IMR-90 (cell line): ENCODE measurements at regions not wholly inside any gene's neighbourhood (a gene's known extent, or its start where the extent isn't known, plus 50 kb on each side); places are given as distances from the start of the nearest gene placed in this dataset.

Experiments
- CEBPB ChIP-seq: IDR thresholded peaks from 2 replicates; pipeline ENCODE4 v1.6.1; 2012; ENCODE audit warnings: low read depth, low read length, improper control_type of control experiment
- CHD1 ChIP-seq: IDR thresholded peaks from 2 replicates; pipeline ENCODE4 v1.6.1; 2012; ENCODE audit warnings: low read depth, low read length, improper control_type of control experiment
- FOS ChIP-seq: fragments of 150-350 bp; IDR thresholded peaks from 2 replicates; pipeline ENCODE4 v1.6.1; 2016; ENCODE audit warnings: low read depth, low read length
- MAFK ChIP-seq: IDR thresholded peaks from 2 replicates; pipeline ENCODE4 v1.6.1; 2012; ENCODE audit warnings: low read depth, low read length, improper control_type of control experiment
- MAZ ChIP-seq: IDR thresholded peaks from 2 replicates; pipeline ENCODE4 v1.6.1; 2012; ENCODE audit warnings: low read depth, mild to moderate bottlenecking, low read length, improper control_type of control experiment, moderate library complexity, borderline replicate concordance
- MXI1 ChIP-seq: IDR thresholded peaks from 2 replicates; pipeline ENCODE4 v1.6.1; 2012; ENCODE audit warnings: low read depth, mild to moderate bottlenecking, low read length, moderate library complexity, borderline replicate concordance
- POLR2A ChIP-seq: IDR thresholded peaks from 2 replicates; pipeline ENCODE4 v1.6.1; 2012; ENCODE audit warnings: mild to moderate bottlenecking, low read depth, low read length
- RAD21 ChIP-seq: IDR thresholded peaks from 2 replicates; pipeline ENCODE4 v1.6.1; 2012; ENCODE audit warnings: low read length, improper control_type of control experiment
- RCOR1 ChIP-seq: IDR thresholded peaks from 2 replicates; pipeline ENCODE4 v1.6.1; 2012; ENCODE audit warnings: mild to moderate bottlenecking, low read length, improper control_type of control experiment; ENCODE audit not compliant: insufficient replicate concordance
- RFX5 ChIP-seq: IDR thresholded peaks from 2 replicates; pipeline ENCODE4 v1.8.0; 2012; ENCODE audit warnings: low read depth, mild to moderate bottlenecking, low read length, moderate library complexity
- SMC3 ChIP-seq: fragments of 150-350 bp; IDR thresholded peaks from 2 replicates; pipeline ENCODE4 v1.6.1; 2016; ENCODE audit warnings: low read depth, mild to moderate bottlenecking, antibody characterized with exemption, low read length, moderate library complexity
- TF ChIP-seq, protein P1 (sequence below): conservative IDR thresholded peaks from 2 replicates; pipeline ENCODE4 v1.5.1; 2012; ENCODE audit warnings: mild to moderate bottlenecking, low read depth, low read length, improper control_type of control experiment
- TF ChIP-seq, protein P2 (sequence below): fragments of 150-350 bp; IDR thresholded peaks from 2 replicates; pipeline ENCODE4 v1.6.1; 2016; ENCODE audit warnings: low read depth, mild to moderate bottlenecking, low read length, moderate library complexity, borderline replicate concordance

DNA sequence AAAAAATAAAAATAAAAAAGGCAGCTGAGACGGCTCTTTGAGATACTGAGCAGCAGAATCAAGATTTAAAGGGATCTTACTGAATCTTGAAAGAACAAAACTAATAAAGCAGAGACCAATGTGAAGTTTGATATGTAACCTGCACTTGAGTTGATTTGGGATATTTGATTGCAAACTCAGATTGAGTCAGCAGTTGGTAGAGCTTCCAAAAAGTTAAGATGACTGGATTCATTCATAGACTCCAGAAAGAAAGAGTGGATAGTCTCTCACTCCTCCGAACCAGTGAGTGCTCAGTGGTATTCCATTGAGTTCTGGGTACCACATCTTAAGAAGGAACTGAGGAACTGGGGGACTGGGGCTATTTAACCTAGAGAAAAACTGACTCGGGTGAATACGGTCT is 52.7 kb upstream of the TESK1 start:
- TF ChIP-seq POLR2A (no peak), RAD21 (no peak), MXI1 (no peak), RFX5 (no peak), FOS (no peak), MAZ (no peak), RCOR1 (no peak), SMC3 (no peak), MAFK (no peak), CHD1 (no peak), CEBPB (no peak)
- TF ChIP-seq, protein P1, sequence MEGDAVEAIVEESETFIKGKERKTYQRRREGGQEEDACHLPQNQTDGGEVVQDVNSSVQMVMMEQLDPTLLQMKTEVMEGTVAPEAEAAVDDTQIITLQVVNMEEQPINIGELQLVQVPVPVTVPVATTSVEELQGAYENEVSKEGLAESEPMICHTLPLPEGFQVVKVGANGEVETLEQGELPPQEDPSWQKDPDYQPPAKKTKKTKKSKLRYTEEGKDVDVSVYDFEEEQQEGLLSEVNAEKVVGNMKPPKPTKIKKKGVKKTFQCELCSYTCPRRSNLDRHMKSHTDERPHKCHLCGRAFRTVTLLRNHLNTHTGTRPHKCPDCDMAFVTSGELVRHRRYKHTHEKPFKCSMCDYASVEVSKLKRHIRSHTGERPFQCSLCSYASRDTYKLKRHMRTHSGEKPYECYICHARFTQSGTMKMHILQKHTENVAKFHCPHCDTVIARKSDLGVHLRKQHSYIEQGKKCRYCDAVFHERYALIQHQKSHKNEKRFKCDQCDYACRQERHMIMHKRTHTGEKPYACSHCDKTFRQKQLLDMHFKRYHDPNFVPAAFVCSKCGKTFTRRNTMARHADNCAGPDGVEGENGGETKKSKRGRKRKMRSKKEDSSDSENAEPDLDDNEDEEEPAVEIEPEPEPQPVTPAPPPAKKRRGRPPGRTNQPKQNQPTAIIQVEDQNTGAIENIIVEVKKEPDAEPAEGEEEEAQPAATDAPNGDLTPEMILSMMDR, result no peak
- TF ChIP-seq, protein P2, sequence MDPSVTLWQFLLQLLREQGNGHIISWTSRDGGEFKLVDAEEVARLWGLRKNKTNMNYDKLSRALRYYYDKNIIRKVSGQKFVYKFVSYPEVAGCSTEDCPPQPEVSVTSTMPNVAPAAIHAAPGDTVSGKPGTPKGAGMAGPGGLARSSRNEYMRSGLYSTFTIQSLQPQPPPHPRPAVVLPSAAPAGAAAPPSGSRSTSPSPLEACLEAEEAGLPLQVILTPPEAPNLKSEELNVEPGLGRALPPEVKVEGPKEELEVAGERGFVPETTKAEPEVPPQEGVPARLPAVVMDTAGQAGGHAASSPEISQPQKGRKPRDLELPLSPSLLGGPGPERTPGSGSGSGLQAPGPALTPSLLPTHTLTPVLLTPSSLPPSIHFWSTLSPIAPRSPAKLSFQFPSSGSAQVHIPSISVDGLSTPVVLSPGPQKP, result no peak
